H1 (cell line): ENCODE measurements at regions not wholly inside any gene's neighbourhood (a gene's known extent, or its start where the extent isn't known, plus 50 kb on each side); places are given as distances from the start of the nearest gene placed in this dataset.

Source experiments
- CTCF ChIA-PET: fragments of 300-600 bp; sonication (Branson Sonifier 250); formaldehyde crosslinking; loops from one replicate; lab custom pipeline; 2021; ENCODE audit not compliant: partially characterized antibody; lab: Charles Lee
- POLR2A ChIA-PET: fragments of 300-600 bp; sonication (Branson Sonifier 250); formaldehyde crosslinking; loops from one replicate; lab custom pipeline; 2021; ENCODE audit warnings: inconsistent platforms; ENCODE audit not compliant: partially characterized antibody; lab: Charles Lee
- DNase-seq, 2 experiments: peaks; one replicate each; pipeline versions ENCODE4 v3.0.0 to v3.0.0-alpha.2; 2010 to 2022; ENCODE audit warnings: low spot score in 2 of 2, low read depth in 1 of 2, mixed read lengths in 1 of 2
- FAIRE-seq: peaks from 2 replicates; lab custom pipeline; 2011; peaks lifted over from hg19 to GRCh38; lab: Jason Lieb, UNC
- H2AFZ ChIP-seq: 2 replicates; pipeline ENCODE4 v1.8.1; 2012; ENCODE audit warnings: low read length, inconsistent platforms
- H2AK5ac ChIP-seq: 2 replicates; pipeline ENCODE4 v1.6.1; 2013; ENCODE audit warnings: low read depth, low read length
- H2BK120ac ChIP-seq: replicated peaks from 2 replicates; pipeline ENCODE3; 2013; ENCODE audit warnings: low read depth, low read length, inconsistent platforms
- H2BK12ac ChIP-seq: 2 replicates; pipeline ENCODE4 v1.6.1; 2013; ENCODE audit warnings: low read depth, low read length
- H2BK15ac ChIP-seq: 2 replicates; pipeline ENCODE4 v1.6.1; 2013; ENCODE audit warnings: low read length
- H2BK20ac ChIP-seq: 2 replicates; pipeline ENCODE4 v1.6.1; 2013; ENCODE audit warnings: low read length
- H2BK5ac ChIP-seq: 2 replicates; pipeline ENCODE4 v1.6.1; 2013; ENCODE audit warnings: low read depth, low read length
- H3K14ac ChIP-seq: 2 replicates; pipeline ENCODE4 v1.6.1; 2013; ENCODE audit warnings: inconsistent platforms; ENCODE audit not compliant: insufficient read length
- H3K18ac ChIP-seq: 2 replicates; pipeline ENCODE4 v1.6.1; 2013; ENCODE audit warnings: low read length; ENCODE audit errors: extremely low read depth
- H3K23ac ChIP-seq: 2 replicates; pipeline ENCODE4 v1.6.1; 2013; ENCODE audit warnings: inconsistent platforms; ENCODE audit not compliant: insufficient read length
- H3K23me2 ChIP-seq: 2 replicates; pipeline ENCODE4 v1.6.1; 2013; ENCODE audit warnings: low read depth, low read length
- H3K27ac ChIP-seq: 2 replicates; pipeline ENCODE4 v1.6.1; 2011; ENCODE audit warnings: low read depth, low read length, inconsistent platforms
- H3K27me3 ChIP-seq, 4 experiments: replicated peaks in 1 of 4; 1 replicate in 1 of 4; 2 replicates in 3 of 4; pipeline versions ENCODE4 v1.6.1 to v1.8.1; 2011 to 2013; ENCODE audit warnings: low read length in 3 of 4, mild to moderate bottlenecking in 3 of 4, inconsistent platforms in 2 of 4, mixed read lengths in 2 of 4, moderate library complexity in 1 of 4; ENCODE audit not compliant: control insufficient read depth in 3 of 4, insufficient read depth in 3 of 4; ENCODE audit errors: extremely low read depth in 1 of 4
- H3K36me3 ChIP-seq, 4 experiments: 2 replicates each; pipeline versions ENCODE4 v1.6.1 to v1.8.1; 2011 to 2013; ENCODE audit warnings: mild to moderate bottlenecking in 4 of 4, low read length in 3 of 4, moderate library complexity in 2 of 4, control low read depth in 1 of 4, inconsistent platforms in 1 of 4; ENCODE audit not compliant: insufficient read depth in 4 of 4, control insufficient read depth in 2 of 4
- H3K4ac ChIP-seq: replicated peaks from 2 replicates; pipeline ENCODE3; 2013; ENCODE audit warnings: low read length, low read depth, mixed read lengths, inconsistent platforms; ENCODE audit not compliant: insufficient read length
- H3K4me1 ChIP-seq, 4 experiments: replicated peaks in 1 of 4; 1 replicate in 1 of 4; 2 replicates in 3 of 4; pipeline versions ENCODE4 v1.6.1 to v1.8.1; 2011 to 2013; ENCODE audit warnings: low read length in 3 of 4, inconsistent platforms in 2 of 4, mixed read lengths in 1 of 4; ENCODE audit not compliant: insufficient read depth in 4 of 4, control insufficient read depth in 3 of 4
- H3K4me2 ChIP-seq, 2 experiments: 2 replicates each; pipeline versions ENCODE4 v1.6.1 to v1.8.1; 2011 to 2013; ENCODE audit warnings: low read depth in 2 of 2, low read length in 2 of 2, control low read depth in 1 of 2, inconsistent platforms in 1 of 2, mild to moderate bottlenecking in 1 of 2; ENCODE audit not compliant: insufficient read depth in 1 of 2
- H3K4me3 ChIP-seq, 4 experiments: fragments of 200-600, 300-600 bp in 1 of 4; sonication (generic), shearing (Covaris generic), sonication (Bioruptor Twin) in 1 of 4; 2 replicates each; pipeline versions ENCODE4 v1.5.1 to v1.8.1; 2011 to 2016; ENCODE audit warnings: low read length in 4 of 4, low read depth in 3 of 4, control low read depth in 2 of 4, inconsistent platforms in 2 of 4, mild to moderate bottlenecking in 2 of 4, mixed read lengths in 1 of 4, moderate library complexity in 1 of 4; ENCODE audit not compliant: insufficient read depth in 2 of 4; ENCODE audit errors: extremely low read depth in 1 of 4
- H3K56ac ChIP-seq: replicated peaks from 2 replicates; pipeline ENCODE3; 2013; ENCODE audit warnings: low read depth, mild to moderate bottlenecking, mixed read lengths, low read length, inconsistent platforms; ENCODE audit not compliant: insufficient read length
- H3K79me1 ChIP-seq: 2 replicates; pipeline ENCODE4 v1.6.1; 2013; ENCODE audit warnings: low read depth, low read length, control low read depth
- H3K79me2 ChIP-seq, 2 experiments: 2 replicates each; pipeline versions ENCODE4 v1.6.1 to v1.8.1; 2012 to 2013; ENCODE audit warnings: low read length in 2 of 2, mild to moderate bottlenecking in 2 of 2, inconsistent platforms in 1 of 2; ENCODE audit not compliant: insufficient read depth in 2 of 2, control insufficient read depth in 1 of 2
- H3K9ac ChIP-seq, 4 experiments: replicated peaks in 1 of 4; 1 replicate in 1 of 4; 2 replicates in 3 of 4; pipeline versions ENCODE4 v1.6.1 to v1.8.1; 2011 to 2013; ENCODE audit warnings: low read depth in 3 of 4, low read length in 3 of 4, control low read depth in 2 of 4, mild to moderate bottlenecking in 2 of 4, moderate library complexity in 2 of 4, inconsistent platforms in 1 of 4; ENCODE audit errors: extremely low read depth in 1 of 4
- H3K9me3 ChIP-seq, 2 experiments: 2 replicates each; pipeline versions ENCODE4 v1.6.1 to v1.8.1; 2012 to 2013; ENCODE audit warnings: mild to moderate bottlenecking in 2 of 2, moderate library complexity in 2 of 2, control low read depth in 1 of 2, inconsistent platforms in 1 of 2, low read depth in 1 of 2, low read length in 1 of 2, mixed read lengths in 1 of 2; ENCODE audit not compliant: insufficient read depth in 2 of 2
- H4K20me1 ChIP-seq, 2 experiments: replicated peaks in 1 of 2; 2 replicates each; pipeline versions ENCODE3 to v1.8.1; 2011 to 2013; ENCODE audit warnings: inconsistent platforms in 2 of 2, low read length in 2 of 2, mild to moderate bottlenecking in 1 of 2; ENCODE audit not compliant: insufficient read depth in 2 of 2, control insufficient read depth in 1 of 2
- H4K5ac ChIP-seq: 2 replicates; pipeline ENCODE4 v1.6.1; 2013; ENCODE audit warnings: low read length, low read depth, mixed read lengths, inconsistent platforms; ENCODE audit not compliant: insufficient read length
- H4K8ac ChIP-seq: 2 replicates; pipeline ENCODE4 v1.8.0; 2013; ENCODE audit warnings: mild to moderate bottlenecking, moderate library complexity, low read length, inconsistent platforms; ENCODE audit not compliant: insufficient read depth; ENCODE audit errors: extremely low read depth
- H4K91ac ChIP-seq: replicated peaks from 2 replicates; pipeline ENCODE3; 2013; ENCODE audit warnings: low read length, mixed read lengths, inconsistent platforms; ENCODE audit not compliant: insufficient read length
- CHD1 ChIP-seq: IDR thresholded peaks from 2 replicates; pipeline ENCODE4 v1.6.1; 2012; ENCODE audit warnings: low read depth, low read length, improper control_type of control experiment
- EP300 ChIP-seq, 2 experiments: IDR thresholded peaks; 1 replicate in 1 of 2; 2 replicates in 1 of 2; pipeline ENCODE4 v1.6.1; 2011 to 2012; ENCODE audit warnings: low read depth in 2 of 2, low read length in 2 of 2, mild to moderate bottlenecking in 2 of 2, borderline replicate concordance in 1 of 2, inconsistent platforms in 1 of 2, moderate library complexity in 1 of 2
- GTF2F1 ChIP-seq: IDR thresholded peaks from 2 replicates; pipeline ENCODE4 v1.6.1; 2012; ENCODE audit warnings: low read depth, low read length, improper control_type of control experiment, borderline replicate concordance
- HDAC6 ChIP-seq: IDR thresholded peaks from one replicate; pipeline ENCODE4 v1.7.1; 2012; ENCODE audit warnings: low read depth, mild to moderate bottlenecking, inconsistent platforms, low read length, moderate library complexity
- JUND ChIP-seq: IDR thresholded peaks from 2 replicates; pipeline ENCODE4 v1.6.1; 2011; ENCODE audit warnings: mild to moderate bottlenecking, improper control_type of control experiment, low read length
- KDM4A ChIP-seq: IDR thresholded peaks from one replicate; pipeline ENCODE4 v1.7.1; 2012; ENCODE audit warnings: low read depth, mild to moderate bottlenecking, moderate library complexity, low read length, inconsistent platforms; ENCODE audit not compliant: severe bottlenecking
- PHF8 ChIP-seq: fragments of 200-600 bp; sonication (generic); conservative IDR thresholded peaks from 2 replicates; pipeline ENCODE4 v1.7.1; 2012; ENCODE audit warnings: low read depth, mild to moderate bottlenecking, inconsistent platforms, low read length, moderate library complexity
- POLR2AphosphoS5 ChIP-seq: IDR thresholded peaks from 2 replicates; pipeline ENCODE4 v1.6.1; 2011; ENCODE audit warnings: low read depth, low read length
- SAP30 ChIP-seq: fragments of 300-600 bp; sonication (generic); IDR thresholded peaks from 2 replicates; pipeline ENCODE4 v1.7.1; 2012; ENCODE audit warnings: low read length, moderate library complexity, mild to moderate bottlenecking, inconsistent platforms; ENCODE audit not compliant: insufficient read depth, insufficient replicate concordance
- WGBS, 2 experiments: shearing (Covaris generic) in 1 of 2; methylation state at CpG; one replicate each; pipeline versions ENCODE4 v1.1.6 to v1.1.7; 2013 to 2015; ENCODE audit warnings: low lambda C conversion rate in 2 of 2, mixed read lengths in 2 of 2, inconsistent platforms in 1 of 2, low coverage in 1 of 2, missing lambda C conversion rate in 1 of 2; ENCODE audit not compliant: insufficient replicate concordance in 2 of 2, insufficient coverage in 1 of 2, insufficient read length in 1 of 2; ENCODE audit errors: extremely low coverage in 1 of 2, missing lambda C conversion rate in 1 of 2; 5-methylcytosine and 5-hydroxymethylcytosine counted together
- TF ChIP-seq, protein P1 (sequence below), 3 experiments: IDR thresholded peaks; 1 replicate in 2 of 3; 2 replicates in 1 of 3; pipeline versions ENCODE4 v1.5.1 to v1.6.1; 2011; ENCODE audit warnings: low read length in 3 of 3, mild to moderate bottlenecking in 3 of 3, inconsistent platforms in 2 of 3, low read depth in 1 of 3, moderate library complexity in 1 of 3; ENCODE audit not compliant: insufficient read depth in 1 of 3; ENCODE audit errors: control extremely low read depth in 1 of 3
- TF ChIP-seq, protein P2 (sequence below): IDR thresholded peaks from 2 replicates; pipeline ENCODE4 v1.6.1; 2012; ENCODE audit warnings: inconsistent platforms

DNA sequence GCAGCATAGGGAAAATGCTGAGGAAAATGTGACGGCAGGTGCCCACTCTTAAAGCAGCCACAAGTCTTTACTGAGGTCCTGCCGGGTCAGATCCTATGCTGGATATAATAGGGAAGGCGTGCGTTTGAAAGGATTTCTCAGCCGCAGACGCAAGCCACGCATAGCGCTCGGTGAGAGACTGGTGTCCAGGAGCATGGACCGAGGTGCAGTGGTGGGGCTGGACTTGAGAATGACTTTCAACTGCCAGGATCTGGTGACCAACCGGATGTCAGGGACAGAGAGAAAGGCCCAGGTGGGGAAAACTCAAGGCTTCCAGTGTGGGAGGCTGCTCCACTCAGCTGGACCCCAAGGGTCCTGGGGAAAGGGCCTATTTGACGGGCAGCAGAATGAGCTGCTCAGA is 74.7 kb upstream of the INSIG1 start:
- POLR2A ChIA-PET = interaction anchor here (0.5 kb wide), 1 partner anchor 891 kb away, joined by 4 read pairs; no protein-coding TSS in a partner anchor
- Histone ChIP-seq H3K4me1 (peaks cover 0 to 25% (median 14%) of the 10 kb centered on the region in 4 experiments; a peak in 6 of 7 replicates), H3K36me3 (no peaks in the 10 kb centered on the region)
- TF ChIP-seq EP300 (IDR thresholded peaks at IDR 0.05; ENCODE audit: borderline replicate concordance in 1 of 2, low read depth in 2 of 2, low read length in 2 of 2) = no peak
- no peak for TF ChIP-seq HDAC6
- TF ChIP-seq, protein P1, sequence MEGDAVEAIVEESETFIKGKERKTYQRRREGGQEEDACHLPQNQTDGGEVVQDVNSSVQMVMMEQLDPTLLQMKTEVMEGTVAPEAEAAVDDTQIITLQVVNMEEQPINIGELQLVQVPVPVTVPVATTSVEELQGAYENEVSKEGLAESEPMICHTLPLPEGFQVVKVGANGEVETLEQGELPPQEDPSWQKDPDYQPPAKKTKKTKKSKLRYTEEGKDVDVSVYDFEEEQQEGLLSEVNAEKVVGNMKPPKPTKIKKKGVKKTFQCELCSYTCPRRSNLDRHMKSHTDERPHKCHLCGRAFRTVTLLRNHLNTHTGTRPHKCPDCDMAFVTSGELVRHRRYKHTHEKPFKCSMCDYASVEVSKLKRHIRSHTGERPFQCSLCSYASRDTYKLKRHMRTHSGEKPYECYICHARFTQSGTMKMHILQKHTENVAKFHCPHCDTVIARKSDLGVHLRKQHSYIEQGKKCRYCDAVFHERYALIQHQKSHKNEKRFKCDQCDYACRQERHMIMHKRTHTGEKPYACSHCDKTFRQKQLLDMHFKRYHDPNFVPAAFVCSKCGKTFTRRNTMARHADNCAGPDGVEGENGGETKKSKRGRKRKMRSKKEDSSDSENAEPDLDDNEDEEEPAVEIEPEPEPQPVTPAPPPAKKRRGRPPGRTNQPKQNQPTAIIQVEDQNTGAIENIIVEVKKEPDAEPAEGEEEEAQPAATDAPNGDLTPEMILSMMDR (IDR thresholded peaks at IDR 0.05; ENCODE audit: control extremely low read depth in 1 of 3, insufficient read depth in 1 of 3, low read depth in 1 of 3, low read length in 3 of 3) = no peak
- no peak for TF ChIP-seq CHD1
- no peak for TF ChIP-seq PHF8
- no peak for TF ChIP-seq SAP30
- TF ChIP-seq, protein P2, sequence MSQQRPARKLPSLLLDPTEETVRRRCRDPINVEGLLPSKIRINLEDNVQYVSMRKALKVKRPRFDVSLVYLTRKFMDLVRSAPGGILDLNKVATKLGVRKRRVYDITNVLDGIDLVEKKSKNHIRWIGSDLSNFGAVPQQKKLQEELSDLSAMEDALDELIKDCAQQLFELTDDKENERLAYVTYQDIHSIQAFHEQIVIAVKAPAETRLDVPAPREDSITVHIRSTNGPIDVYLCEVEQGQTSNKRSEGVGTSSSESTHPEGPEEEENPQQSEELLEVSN = no peak
- no peak for TF ChIP-seq POLR2AphosphoS5
- TF ChIP-seq GTF2F1 = no peak
- TF ChIP-seq KDM4A = no peak
- no peak for TF ChIP-seq JUND

More for the DNA sequence above, 74.7 kb upstream of the INSIG1 start:
- H2AFZ ChIP-seq = no peak overlapping the region
- no peak overlapping the region for H3K23ac ChIP-seq
- no peak for DNase-seq
- CTCF ChIA-PET = no interaction called here
- H3K79me1 ChIP-seq = no peaks in the 10 kb centered on the region
- no peak overlapping the region for H3K9ac ChIP-seq
- no peak overlapping the region for H4K91ac ChIP-seq
- FAIRE-seq = no peak
- no peak overlapping the region for H2BK20ac ChIP-seq
- no peaks in the 10 kb centered on the region for H3K9me3 ChIP-seq
- H2BK120ac ChIP-seq = no peak overlapping the region
- peaks cover 0 to 10% (median 4%) of the 10 kb centered on the region in 4 experiments; a peak in 5 of 7 replicates for H3K27me3 ChIP-seq
- H3K27ac ChIP-seq = no peak overlapping the region
- H2BK15ac ChIP-seq = no peak overlapping the region
- H3K23me2 ChIP-seq = no peaks in the 10 kb centered on the region
- no peaks in the 10 kb centered on the region for H4K20me1 ChIP-seq
- H3K4me3 ChIP-seq = no peak overlapping the region
- no peak overlapping the region for H3K14ac ChIP-seq
- no peak overlapping the region for H2BK12ac ChIP-seq
- H3K18ac ChIP-seq = no peak overlapping the region
- no peak overlapping the region for H4K5ac ChIP-seq
- H3K4ac ChIP-seq = no peak overlapping the region
- no peak overlapping the region for H3K56ac ChIP-seq
- no peak overlapping the region for H3K4me2 ChIP-seq
- no peak overlapping the region for H2AK5ac ChIP-seq
- H2BK5ac ChIP-seq = no peak overlapping the region
- 92% methylated on average over 12 of the region's 12 CpGs; no CpG with 5 or more reads in 1 of the 2 experiments for WGBS, 2 experiments
- no peaks in the 10 kb centered on the region for H3K79me2 ChIP-seq
- H4K8ac ChIP-seq = no peak overlapping the region
